OCI-LY3 (cell line): ENCODE measurements at regions not wholly inside any gene's neighbourhood (a gene's known extent, or its start where the extent isn't known, plus 50 kb on each side); places are given as distances from the start of the nearest gene placed in this dataset.

Experiments used
- CTCF ChIP-seq: fragments of 200-600, 300-600 bp; sonication (generic); IDR thresholded peaks from 2 replicates; pipeline ENCODE4 v1.5.1; 2014; ENCODE audit warnings: antibody characterized with exemption, low read length, low read depth
- EZH2phosphoT487 ChIP-seq: fragments of 200-600 bp; shearing (Covaris generic); IDR thresholded peaks from 2 replicates; pipeline ENCODE4 v1.6.1; 2018; ENCODE audit warnings: antibody characterized with exemption, mixed run types, low read depth

- TF ChIP-seq CTCF (no peak), EZH2phosphoT487 (no peak)
These were observed 150.2 kb downstream of the SLC30A10 start for GRCh38 chr1:219778110-219778509.
